CD4-positive, alpha-beta T cell treated with Interleukin-4 for 4 hours (primary cell): ENCODE measurements at regions not wholly inside any gene's neighbourhood (a gene's known extent, or its start where the extent isn't known, plus 50 kb on each side); places are given as distances from the start of the nearest gene placed in this dataset.

Experiments
- DNase-seq: peaks from one replicate; pipeline ENCODE4 v3.0.0-alpha.2; 2020

- DNase-seq: no peak
These were observed 81.1 kb upstream of the NR3C1 start for GRCh38 chr5:143484601-143485000.

- DNase-seq: no peak
These were observed 78.4 kb upstream of the NR3C1 start for GRCh38 chr5:143481697-143482531.

DNA sequence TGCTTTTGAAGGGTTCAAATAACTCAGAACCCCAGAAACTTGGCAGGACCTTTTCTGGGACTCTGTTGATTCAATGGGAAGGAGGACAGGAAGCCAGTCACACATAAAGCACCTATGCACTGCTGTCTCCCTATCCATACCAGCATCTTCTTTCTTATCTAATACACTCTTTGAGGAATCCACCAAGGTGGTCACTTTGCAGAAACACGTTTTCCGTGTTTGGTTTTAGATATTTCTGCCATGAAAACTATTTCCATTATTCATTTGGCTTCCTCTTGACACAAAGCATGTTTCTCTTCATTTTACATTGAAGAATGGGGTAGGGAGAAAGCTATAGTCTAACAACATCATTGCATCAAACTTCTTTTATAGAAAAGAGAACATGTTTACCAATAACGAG is 76.5 kb upstream of the NR3C1 start:
- no peak for DNase-seq

DNA sequence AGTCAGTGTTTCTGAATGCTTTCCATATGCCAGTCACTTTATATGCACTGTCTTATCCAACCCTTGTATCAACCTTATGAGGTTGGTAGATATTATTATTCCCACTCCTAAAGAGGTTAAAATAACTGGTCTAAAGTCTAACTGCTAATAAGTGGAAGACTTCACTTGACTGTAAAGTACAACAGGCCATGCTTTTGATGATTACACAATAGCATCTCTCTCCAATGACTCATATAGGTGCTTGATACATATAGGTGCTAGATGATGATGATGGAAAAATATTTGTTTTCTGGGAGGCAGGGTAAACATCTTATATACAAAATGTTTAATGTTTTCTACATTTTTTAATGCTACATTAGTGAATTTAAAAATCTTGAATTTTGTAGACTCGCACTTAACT is 75.9 kb upstream of the NR3C1 start:
- no peak for DNase-seq

DNA sequence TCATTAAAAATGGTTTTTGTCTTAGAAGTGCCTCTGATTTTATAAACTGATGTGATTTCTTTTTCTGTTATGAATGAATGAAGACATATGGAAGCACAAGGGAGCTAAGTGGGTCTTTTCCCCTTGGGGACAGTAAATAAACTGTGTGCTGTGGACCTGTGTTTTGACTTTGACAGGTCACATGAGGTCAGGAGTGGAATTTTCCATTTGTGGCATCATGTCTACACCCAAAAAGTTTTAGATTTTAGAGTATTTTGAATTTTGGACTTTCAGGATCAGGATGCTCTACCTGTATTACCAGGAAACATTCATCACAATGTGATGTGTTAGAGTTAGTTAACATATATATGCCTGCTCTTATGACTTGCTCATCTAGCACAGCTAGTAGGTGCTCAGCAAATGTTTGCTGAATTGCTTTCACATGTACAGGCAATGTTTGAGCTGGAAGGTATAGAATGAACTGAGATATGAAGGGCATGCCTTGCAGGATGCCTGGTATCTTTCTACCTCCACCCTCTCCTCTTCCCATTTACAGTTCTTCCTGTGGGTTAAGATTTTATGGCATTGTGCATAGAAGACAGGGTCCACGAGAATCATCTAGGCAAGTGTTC is 73.2 kb upstream of the NR3C1 start:
- DNase-seq: no peak

DNA sequence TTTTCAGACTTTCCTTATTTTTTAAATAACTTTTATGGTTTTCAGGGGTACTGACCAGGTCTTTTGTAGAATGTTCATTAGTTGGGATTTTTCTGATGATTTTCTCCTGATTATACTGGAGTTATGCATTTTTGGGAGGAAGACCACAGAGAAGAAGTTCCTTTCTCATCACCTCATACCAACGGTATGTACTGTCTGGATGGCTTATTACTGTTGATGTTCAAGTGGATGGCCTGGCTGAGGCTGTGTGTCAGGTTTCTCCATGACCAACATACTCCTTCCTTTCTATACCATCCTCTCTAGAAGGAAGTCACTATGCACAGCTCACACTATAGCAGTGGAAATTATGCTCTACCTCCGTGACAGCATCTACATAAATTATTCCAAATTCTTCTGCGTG is 71.1 kb upstream of the NR3C1 start:
- no peak for DNase-seq

- DNase-seq: no peak
These were observed 70.0 kb upstream of the NR3C1 start for GRCh38 chr5:143473481-143473880.

DNA sequence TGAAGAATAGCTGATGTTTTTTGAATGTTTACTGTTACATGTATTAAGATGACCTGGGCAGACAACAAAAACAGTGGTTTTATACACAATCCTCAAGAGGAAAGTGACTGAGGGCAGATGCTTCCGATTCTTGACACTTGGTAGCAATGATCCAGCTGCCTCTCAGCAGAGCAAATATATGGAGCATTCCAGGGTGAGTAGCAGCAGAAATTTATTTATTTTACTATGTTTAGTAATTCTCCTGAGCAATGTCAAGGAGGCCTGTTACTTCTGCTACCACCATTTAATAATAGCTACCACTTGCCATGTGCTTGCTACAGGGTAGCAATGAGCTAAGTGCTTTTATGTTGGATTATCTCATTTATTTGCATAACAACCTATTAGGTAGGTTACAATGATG is 69.1 kb upstream of the NR3C1 start:
- no peak for DNase-seq

DNA sequence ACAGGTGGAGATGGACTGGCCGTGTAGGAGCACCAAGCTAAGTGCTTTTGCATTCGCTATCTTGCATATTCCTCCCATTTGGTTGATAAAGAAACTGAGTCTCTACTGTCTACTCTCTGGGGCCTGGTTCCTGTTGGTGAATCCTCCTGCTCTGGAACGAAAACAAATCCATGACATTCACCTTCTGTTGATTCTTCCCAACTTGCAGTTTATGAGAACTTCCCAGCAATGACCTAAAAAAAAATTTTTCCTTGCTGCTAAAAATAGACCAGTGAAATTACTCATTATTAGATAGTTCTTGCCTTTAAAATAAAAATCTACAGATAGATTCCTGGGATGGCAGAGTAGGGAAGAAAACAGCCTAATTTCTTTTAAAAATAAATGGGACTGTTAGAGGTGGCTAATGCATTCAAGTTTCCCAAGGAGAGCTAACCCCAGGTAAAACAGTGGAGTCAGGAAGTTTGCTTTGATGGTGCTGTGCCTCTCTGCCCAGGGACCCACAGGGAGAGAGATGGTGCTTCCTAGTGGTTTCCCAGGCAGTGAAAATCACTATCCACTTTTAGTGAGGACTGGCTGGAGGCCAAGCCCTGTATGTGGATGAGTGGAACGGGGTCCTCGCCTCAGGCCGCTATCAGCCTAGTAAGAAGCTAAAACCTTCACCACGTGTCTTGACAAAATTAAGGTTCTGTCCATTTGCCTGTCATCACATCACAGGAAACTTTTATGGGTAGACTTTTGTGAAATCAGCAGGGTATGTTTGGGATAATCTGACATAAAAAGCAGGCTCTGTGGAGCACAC is 68.4 kb upstream of the NR3C1 start:
- DNase-seq: no peak

DNA sequence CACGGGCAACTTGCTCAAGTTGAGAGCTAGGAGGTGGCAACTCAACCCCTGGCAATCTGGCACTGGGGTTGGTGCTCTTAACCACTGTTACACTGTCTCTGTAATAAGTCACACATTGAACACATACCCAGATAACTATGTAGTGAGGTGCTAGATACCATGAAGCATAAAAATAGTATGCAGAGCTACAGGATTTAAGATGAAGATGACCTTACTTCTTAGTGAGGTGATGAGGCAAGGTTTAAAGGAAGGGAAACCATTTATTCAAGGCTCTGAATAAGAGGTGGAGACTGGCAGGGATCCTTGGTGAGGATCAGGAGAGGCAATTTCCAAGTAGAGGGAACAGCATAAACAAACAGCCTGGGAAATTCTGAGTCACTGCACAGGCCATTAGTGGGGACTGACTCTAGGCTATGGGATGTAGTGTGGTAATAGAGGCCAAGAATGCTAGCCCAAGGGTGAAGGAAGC is 67.6 kb upstream of the NR3C1 start:
- no peak for DNase-seq

- DNase-seq: no peak
These were observed 66.6 kb upstream of the NR3C1 start for GRCh38 chr5:143470120-143470519.

- no peak for DNase-seq
These were observed 65.6 kb upstream of the NR3C1 start for GRCh38 chr5:143469125-143469524.

DNA sequence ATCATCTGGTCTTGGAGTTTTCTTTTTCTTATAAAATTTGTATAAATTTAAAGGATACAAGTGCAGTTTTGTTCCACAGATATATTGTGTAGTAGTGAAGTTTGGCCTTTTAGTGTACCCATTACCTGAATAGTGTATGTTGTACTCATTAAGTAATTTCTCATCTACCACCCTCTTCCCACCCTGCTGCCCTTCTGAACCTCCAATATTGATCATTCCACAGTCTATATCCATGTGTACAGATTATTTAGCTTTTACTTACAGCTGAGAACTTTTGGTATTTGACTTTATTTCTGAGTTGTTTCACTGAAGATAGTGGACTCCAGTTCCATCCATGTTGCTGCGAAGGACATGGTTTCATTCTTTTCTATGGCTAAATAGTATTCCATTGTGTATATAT is 63.1 kb upstream of the NR3C1 start:
- DNase-seq: no peak

- DNase-seq: no peak
These were observed 61.4 kb upstream of the NR3C1 start for GRCh38 chr5:143464723-143465490.

GRCh38 chr5:143462431-143462830 is 58.9 kb upstream of the NR3C1 start:
- DNase-seq: no peak

- no peak for DNase-seq
These were observed 55.9 kb upstream of the NR3C1 start for GRCh38 chr5:143459433-143459832.

GRCh38 chr5:143456952-143457547 is 53.6 kb upstream of the NR3C1 start:
- no peak for DNase-seq

DNA sequence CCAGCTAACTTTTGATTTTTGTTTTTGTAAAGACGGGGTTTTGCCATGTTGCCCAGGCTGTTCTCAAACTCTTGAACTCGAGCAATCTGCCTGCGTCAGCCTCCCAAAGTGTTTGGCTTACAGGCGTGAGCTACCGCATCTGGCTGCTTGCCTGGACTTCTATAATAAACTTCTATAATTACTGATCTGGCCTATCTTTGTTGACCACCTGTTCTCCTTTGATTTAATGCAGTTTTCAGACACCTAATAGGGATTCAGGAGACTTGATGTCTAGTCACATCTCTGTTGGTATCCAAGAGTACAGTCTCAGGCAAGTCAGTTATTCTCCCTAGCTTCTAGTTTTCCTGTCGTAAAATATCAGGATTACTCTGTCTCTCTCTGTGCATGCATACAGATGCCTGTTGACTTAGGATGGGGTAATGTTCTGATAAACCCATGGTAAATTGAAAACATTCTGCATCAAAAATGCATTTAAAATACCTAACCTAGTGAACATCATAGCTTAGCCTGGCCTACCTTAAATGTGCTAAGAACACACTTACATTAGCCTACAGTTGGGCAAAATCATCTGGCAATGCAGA is 51.5 kb upstream of the NR3C1 start:
- no peak for DNase-seq

DNA sequence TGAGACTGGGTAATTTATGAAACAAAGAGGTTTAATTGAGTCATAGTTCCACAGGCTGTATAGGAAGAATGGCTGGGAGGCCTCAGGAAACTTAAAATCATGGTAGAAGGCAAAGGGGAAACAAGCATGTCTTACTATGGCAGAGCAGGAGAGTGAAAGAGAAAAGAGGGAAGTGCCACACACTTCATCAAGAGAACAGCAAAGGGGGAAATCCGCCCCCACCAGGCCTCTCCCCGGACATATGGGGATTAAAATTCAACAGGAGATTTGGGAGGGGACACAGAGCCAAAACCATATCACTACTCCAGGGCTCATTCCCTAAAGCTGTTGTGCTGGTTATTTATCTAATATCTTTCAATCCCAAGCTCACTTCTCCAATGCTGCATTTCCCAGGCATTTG is 50.2 kb upstream of the NR3C1 start:
- no peak for DNase-seq
